Lung (tissue), 11 donors: ENCODE measurements at regions not wholly inside any gene's neighbourhood (a gene's known extent, or its start where the extent isn't known, plus 50 kb on each side); places are given as distances from the start of the nearest gene placed in this dataset.

Source experiments
- ATAC-seq: fragments of 200-7000 bp; cut with Tn5 transposase; one replicate; pipeline ENCODE4 v1.9.1; 2020; ENCODE audit warnings: moderate number of reproducible peaks; ENCODE audit not compliant: insufficient read depth, low FRiP score
- DNase-seq, 3 donors: peaks; one replicate each; pipeline ENCODE4 v3.0.0-alpha.2; 2013 to 2017
- H3K27ac ChIP-seq, 2 donors: one replicate each; pipeline ENCODE4 v1.5.1; 2013; ENCODE audit warnings: mild to moderate bottlenecking in 2 of 2, moderate library complexity in 2 of 2, control low read depth in 1 of 2, inconsistent platforms in 1 of 2, low read depth in 1 of 2, low read length in 1 of 2
- H3K27me3 ChIP-seq, 3 donors: one replicate each; pipeline ENCODE4 v1.5.1; 2013; ENCODE audit warnings: low read length in 2 of 3; ENCODE audit not compliant: control insufficient read depth in 3 of 3, insufficient read depth in 3 of 3
- H3K36me3 ChIP-seq, 4 donors: one replicate each; pipeline ENCODE4 v1.5.1; 2013; ENCODE audit warnings: low read length in 4 of 4, mild to moderate bottlenecking in 1 of 4, moderate library complexity in 1 of 4; ENCODE audit not compliant: control insufficient read depth in 4 of 4, insufficient read depth in 4 of 4
- H3K4me1 ChIP-seq, 5 donors: one replicate each; pipeline ENCODE4 v1.5.1; 2013; ENCODE audit warnings: low read length in 5 of 5, mild to moderate bottlenecking in 2 of 5, moderate library complexity in 1 of 5; ENCODE audit not compliant: control insufficient read depth in 5 of 5, insufficient read depth in 5 of 5
- H3K4me3 ChIP-seq: one replicate; pipeline ENCODE4 v1.5.1; 2013; ENCODE audit warnings: mild to moderate bottlenecking, control low read depth, moderate library complexity
- H3K9ac ChIP-seq, 2 donors: one replicate each; pipeline ENCODE4 v1.5.1; 2013; ENCODE audit warnings: low read length in 2 of 2, control low read depth in 1 of 2; ENCODE audit not compliant: insufficient read depth in 1 of 2
- H3K9me3 ChIP-seq, 4 donors: one replicate each; pipeline ENCODE4 v1.5.1; 2013; ENCODE audit warnings: low read length in 3 of 4, mild to moderate bottlenecking in 1 of 4, moderate library complexity in 1 of 4; ENCODE audit not compliant: control insufficient read depth in 4 of 4, insufficient read depth in 3 of 4
- CTCF ChIP-seq: IDR thresholded peaks from 2 replicates; pipeline ENCODE4 v1.5.1; 2012; ENCODE audit warnings: mild to moderate bottlenecking; ENCODE audit errors: control extremely low read depth, extremely low read depth
- WGBS, 2 donors: extraction: QIAGEN DNeasy Blood & Tissue Kit; methylation state at CpG; one replicate each; pipeline ENCODE4 v1.1.7; 2013; 5-methylcytosine and 5-hydroxymethylcytosine counted together
- donor health status: control.
- donor health status: control.
- donor health status: Bipolar disorder and iron deficiency.
- donor health status: healthy.
- donor health status: DM: yes; HTN: yes; CAD: no.

- ATAC-seq = no peak
- H3K9ac ChIP-seq = no peak overlapping the region
- no peaks in the 10 kb centered on the region for H3K4me1 ChIP-seq
- H3K27ac ChIP-seq = no peak overlapping the region
- H3K9me3 ChIP-seq = no peaks in the 10 kb centered on the region
- WGBS, 2 donors = 95 to 98% methylated on average over 13 of the region's 13 CpGs
- DNase-seq = no peak
- H3K36me3 ChIP-seq = no peaks in the 10 kb centered on the region
- TF ChIP-seq CTCF = no peak
- H3K4me3 ChIP-seq = no peak overlapping the region
- H3K27me3 ChIP-seq = no peaks in the 10 kb centered on the region
These were observed 1483.9 kb downstream of the ADGRL3 start for GRCh38 chr4:62683799-62684566.

GRCh38 chr4:62676962-62677361, 1476.8 kb downstream of the ADGRL3 start:
- H3K36me3 ChIP-seq = no peaks in the 10 kb centered on the region
- no peaks in the 10 kb centered on the region for H3K9me3 ChIP-seq
- no peaks in the 10 kb centered on the region for H3K4me1 ChIP-seq
- no peak overlapping the region for H3K4me3 ChIP-seq
- no peak for DNase-seq
- no peak for TF ChIP-seq CTCF
- no peaks in the 10 kb centered on the region for H3K27me3 ChIP-seq
- no peak overlapping the region for H3K27ac ChIP-seq
- no peak for ATAC-seq
- H3K9ac ChIP-seq = no peak overlapping the region
- 78 to 89% methylated on average over 2 of the region's 2 CpGs for WGBS, 2 donors

- no peaks in the 10 kb centered on the region for H3K27me3 ChIP-seq
- H3K36me3 ChIP-seq = no peaks in the 10 kb centered on the region
- no peak overlapping the region for H3K27ac ChIP-seq
- no peak for ATAC-seq
- TF ChIP-seq CTCF = no peak
- no peaks in the 10 kb centered on the region for H3K4me1 ChIP-seq
- peak in 2 of 3 donors; percentile 11 to 34 for DNase-seq
- no peak overlapping the region for H3K4me3 ChIP-seq
- 48 to 77% methylated on average over 2 of the region's 2 CpGs for WGBS, 2 donors
- H3K9ac ChIP-seq = no peak overlapping the region
- no peaks in the 10 kb centered on the region for H3K9me3 ChIP-seq
These were observed 1470.4 kb downstream of the ADGRL3 start for GRCh38 chr4:62670514-62670913.

GRCh38 chr4:62661821-62662220, 1461.7 kb downstream of the ADGRL3 start:
- DNase-seq (no peak), ATAC-seq (no peak)
- WGBS, 2 donors = 84 to 85% methylated on average over 4 of the region's 4 CpGs

More at GRCh38 chr4:62661821-62662220, 1461.7 kb downstream of the ADGRL3 start:
- Histone ChIP-seq H3K9me3 (no peaks in the 10 kb centered on the region), H3K27ac (no peak overlapping the region), H3K4me3 (no peak overlapping the region), H3K4me1 (no peaks in the 10 kb centered on the region), H3K36me3 (no peaks in the 10 kb centered on the region), H3K27me3 (no peaks in the 10 kb centered on the region), H3K9ac (no peak overlapping the region)
- TF ChIP-seq CTCF = no peak
